ENCODE measurements at regions not wholly inside any gene's neighbourhood (a gene's known extent, or its start where the extent isn't known, plus 50 kb on each side); places are given as distances from the start of the nearest gene placed in this dataset.
A peak's percentile ranks its signal among the peaks of the same experiment; 100 is the strongest.

- H3K36me3 ChIP-seq (ENCODE audit: control insufficient read depth, insufficient read depth, low read length): no peaks in the 10 kb centered on the region
- no peaks in the 10 kb centered on the region for H3K27me3 ChIP-seq (ENCODE audit: control insufficient read depth, insufficient read depth, low read length)
- peaks cover 21% of the 10 kb centered on the region for H3K9me3 ChIP-seq (ENCODE audit: control insufficient read depth, insufficient read depth, low read depth, low read length)
- peak overlapping the region; percentile 15; the same call in 1 of the 2 replicates for H3K27ac ChIP-seq (ENCODE audit: low read depth, low read length)
- peak overlapping the region; percentile 12; the same call in 1 of the 2 replicates for H3K4me3 ChIP-seq (ENCODE audit: low read depth, low read length)
- H3K9ac ChIP-seq (ENCODE audit: low read length): peak overlapping the region; percentile 37
- peaks cover 20% of the 10 kb centered on the region for H3K4me1 ChIP-seq (ENCODE audit: control insufficient read depth, insufficient read depth, low read length)
These were observed 340.4 kb upstream of the RGMB start for GRCh38 chr5:98433022-98433421.

- no peaks in the 10 kb centered on the region for H3K36me3 ChIP-seq (ENCODE audit: control insufficient read depth, insufficient read depth, low read length)
- H3K27ac ChIP-seq (ENCODE audit: low read depth, low read length): peak overlapping the region; percentile 15; the same call in 1 of the 2 replicates
- no peak overlapping the region for H3K9ac ChIP-seq (ENCODE audit: low read length)
- no peaks in the 10 kb centered on the region for H3K27me3 ChIP-seq (ENCODE audit: control insufficient read depth, insufficient read depth, low read length)
- H3K4me3 ChIP-seq (ENCODE audit: low read depth, low read length): no peak overlapping the region
- H3K9me3 ChIP-seq (ENCODE audit: control insufficient read depth, insufficient read depth, low read depth, low read length): peaks cover 23% of the 10 kb centered on the region
- H3K4me1 ChIP-seq (ENCODE audit: control insufficient read depth, insufficient read depth, low read length): peaks cover 20% of the 10 kb centered on the region
These were observed 339.8 kb upstream of the RGMB start for GRCh38 chr5:98433673-98434072.

- H3K27me3 ChIP-seq (ENCODE audit: control insufficient read depth, insufficient read depth, low read length): no peaks in the 10 kb centered on the region
- H3K36me3 ChIP-seq (ENCODE audit: control insufficient read depth, insufficient read depth, low read length): no peaks in the 10 kb centered on the region
- H3K27ac ChIP-seq (ENCODE audit: low read depth, low read length): no peak overlapping the region
- no peak overlapping the region for H3K4me3 ChIP-seq (ENCODE audit: low read depth, low read length)
- peaks cover 15% of the 10 kb centered on the region for H3K4me1 ChIP-seq (ENCODE audit: control insufficient read depth, insufficient read depth, low read length)
- H3K9ac ChIP-seq (ENCODE audit: low read length): peak overlapping the region; percentile 24
- H3K9me3 ChIP-seq (ENCODE audit: control insufficient read depth, insufficient read depth, low read depth, low read length): peaks cover 42% of the 10 kb centered on the region
These were observed 336.8 kb upstream of the RGMB start for GRCh38 chr5:98436667-98437066.

- no peak overlapping the region for H3K27ac ChIP-seq (ENCODE audit: low read depth, low read length)
- H3K4me3 ChIP-seq (ENCODE audit: low read depth, low read length): no peak overlapping the region
These were observed 331.0 kb upstream of the RGMB start for GRCh38 chr5:98442448-98442847.

GRCh38 chr5:98443881-98444280 lies 329.6 kb upstream of the RGMB start:
- H3K9ac ChIP-seq (ENCODE audit: low read length): no peak overlapping the region
- H3K9me3 ChIP-seq (ENCODE audit: control insufficient read depth, insufficient read depth, low read depth, low read length): peaks cover 42% of the 10 kb centered on the region
- no peaks in the 10 kb centered on the region; the same call in 1 of the 2 replicates for H3K36me3 ChIP-seq (ENCODE audit: control insufficient read depth, insufficient read depth, low read length)
- no peaks in the 10 kb centered on the region for H3K27me3 ChIP-seq (ENCODE audit: control insufficient read depth, insufficient read depth, low read length)
- no peaks in the 10 kb centered on the region for H3K4me1 ChIP-seq (ENCODE audit: control insufficient read depth, insufficient read depth, low read length)
- no peak overlapping the region for H3K27ac ChIP-seq (ENCODE audit: low read depth, low read length)
- H3K4me3 ChIP-seq (ENCODE audit: low read depth, low read length): no peak overlapping the region

More at GRCh38 chr5:98442448-98442847, 331.0 kb upstream of the RGMB start:
- H3K9me3 ChIP-seq (ENCODE audit: control insufficient read depth, insufficient read depth, low read depth, low read length): peaks cover 44% of the 10 kb centered on the region
- H3K9ac ChIP-seq (ENCODE audit: low read length): no peak overlapping the region
- H3K36me3 ChIP-seq (ENCODE audit: control insufficient read depth, insufficient read depth, low read length): no peaks in the 10 kb centered on the region; the same call in 1 of the 2 replicates
- H3K4me1 ChIP-seq (ENCODE audit: control insufficient read depth, insufficient read depth, low read length): no peaks in the 10 kb centered on the region
- no peaks in the 10 kb centered on the region for H3K27me3 ChIP-seq (ENCODE audit: control insufficient read depth, insufficient read depth, low read length)

- Histone ChIP-seq H3K9me3 (ENCODE audit: control insufficient read depth, insufficient read depth, low read depth, low read length) (0 out of 2 replicates have a peak, but pooled peaks cover under 1% of the 10 kb centered on the region), H3K9ac (ENCODE audit: low read length) (no peak overlapping the region), H3K4me3 (ENCODE audit: low read depth, low read length) (no peak overlapping the region), H3K27me3 (ENCODE audit: control insufficient read depth, insufficient read depth, low read length) (no peaks in the 10 kb centered on the region), H3K36me3 (ENCODE audit: control insufficient read depth, insufficient read depth, low read length) (no peaks in the 10 kb centered on the region), H3K4me1 (ENCODE audit: control insufficient read depth, insufficient read depth, low read length) (no peaks in the 10 kb centered on the region), H3K27ac (ENCODE audit: low read depth, low read length) (no peak overlapping the region)
These were observed 320.2 kb upstream of the RGMB start for GRCh38 chr5:98453296-98453695.

- H3K4me1 ChIP-seq (ENCODE audit: control insufficient read depth, insufficient read depth, low read length): no peaks in the 10 kb centered on the region
- no peak overlapping the region for H3K27ac ChIP-seq (ENCODE audit: low read depth, low read length)
- no peaks in the 10 kb centered on the region for H3K36me3 ChIP-seq (ENCODE audit: control insufficient read depth, insufficient read depth, low read length)
- H3K27me3 ChIP-seq (ENCODE audit: control insufficient read depth, insufficient read depth, low read length): no peaks in the 10 kb centered on the region
- no peaks in the 10 kb centered on the region for H3K9me3 ChIP-seq (ENCODE audit: control insufficient read depth, insufficient read depth, low read depth, low read length)
- H3K9ac ChIP-seq (ENCODE audit: low read length): no peak overlapping the region
- H3K4me3 ChIP-seq (ENCODE audit: low read depth, low read length): no peak overlapping the region
These were observed 319.1 kb upstream of the RGMB start for GRCh38 chr5:98454407-98454806.

- no peaks in the 10 kb centered on the region for H3K36me3 ChIP-seq (ENCODE audit: control insufficient read depth, insufficient read depth, low read length)
- H3K4me3 ChIP-seq (ENCODE audit: low read depth, low read length): no peak overlapping the region
- H3K9me3 ChIP-seq (ENCODE audit: control insufficient read depth, insufficient read depth, low read depth, low read length): no peaks in the 10 kb centered on the region
- no peaks in the 10 kb centered on the region for H3K27me3 ChIP-seq (ENCODE audit: control insufficient read depth, insufficient read depth, low read length)
- H3K27ac ChIP-seq (ENCODE audit: low read depth, low read length): no peak overlapping the region
- H3K4me1 ChIP-seq (ENCODE audit: control insufficient read depth, insufficient read depth, low read length): no peaks in the 10 kb centered on the region
- H3K9ac ChIP-seq (ENCODE audit: low read length): no peak overlapping the region
These were observed 318.6 kb upstream of the RGMB start for GRCh38 chr5:98454904-98455303.

GRCh38 chr5:98455665-98456064 lies 317.8 kb upstream of the RGMB start:
- Histone ChIP-seq H3K9me3 (ENCODE audit: control insufficient read depth, insufficient read depth, low read depth, low read length) (no peaks in the 10 kb centered on the region), H3K27ac (ENCODE audit: low read depth, low read length) (no peak overlapping the region), H3K9ac (ENCODE audit: low read length) (no peak overlapping the region), H3K4me3 (ENCODE audit: low read depth, low read length) (no peak overlapping the region), H3K36me3 (ENCODE audit: control insufficient read depth, insufficient read depth, low read length) (no peaks in the 10 kb centered on the region), H3K4me1 (ENCODE audit: control insufficient read depth, insufficient read depth, low read length) (no peaks in the 10 kb centered on the region), H3K27me3 (ENCODE audit: control insufficient read depth, insufficient read depth, low read length) (no peaks in the 10 kb centered on the region)

- Histone ChIP-seq H3K9me3 (ENCODE audit: control insufficient read depth, insufficient read depth, low read depth, low read length) (no peaks in the 10 kb centered on the region), H3K27ac (ENCODE audit: low read depth, low read length) (no peak overlapping the region), H3K36me3 (ENCODE audit: control insufficient read depth, insufficient read depth, low read length) (no peaks in the 10 kb centered on the region), H3K4me3 (ENCODE audit: low read depth, low read length) (no peak overlapping the region), H3K9ac (ENCODE audit: low read length) (no peak overlapping the region), H3K4me1 (ENCODE audit: control insufficient read depth, insufficient read depth, low read length) (no peaks in the 10 kb centered on the region), H3K27me3 (ENCODE audit: control insufficient read depth, insufficient read depth, low read length) (no peaks in the 10 kb centered on the region)
These were observed 315.5 kb upstream of the RGMB start for GRCh38 chr5:98458004-98458403.

GRCh38 chr5:98458726-98459125 lies 314.7 kb upstream of the RGMB start:
- Histone ChIP-seq H3K27me3 (ENCODE audit: control insufficient read depth, insufficient read depth, low read length) (no peaks in the 10 kb centered on the region), H3K27ac (ENCODE audit: low read depth, low read length) (no peak overlapping the region)

GRCh38 chr5:98460536-98460935 lies 312.9 kb upstream of the RGMB start:
- Histone ChIP-seq H3K27ac (ENCODE audit: low read depth, low read length) (no peak overlapping the region), H3K9me3 (ENCODE audit: control insufficient read depth, insufficient read depth, low read depth, low read length) (no peaks in the 10 kb centered on the region), H3K4me3 (ENCODE audit: low read depth, low read length) (no peak overlapping the region), H3K36me3 (ENCODE audit: control insufficient read depth, insufficient read depth, low read length) (no peaks in the 10 kb centered on the region), H3K4me1 (ENCODE audit: control insufficient read depth, insufficient read depth, low read length) (no peaks in the 10 kb centered on the region), H3K9ac (ENCODE audit: low read length) (no peak overlapping the region), H3K27me3 (ENCODE audit: control insufficient read depth, insufficient read depth, low read length) (no peaks in the 10 kb centered on the region)

More at GRCh38 chr5:98458726-98459125, 314.7 kb upstream of the RGMB start:
- Histone ChIP-seq H3K4me1 (ENCODE audit: control insufficient read depth, insufficient read depth, low read length) (no peaks in the 10 kb centered on the region), H3K9me3 (ENCODE audit: control insufficient read depth, insufficient read depth, low read depth, low read length) (no peaks in the 10 kb centered on the region), H3K4me3 (ENCODE audit: low read depth, low read length) (no peak overlapping the region), H3K36me3 (ENCODE audit: control insufficient read depth, insufficient read depth, low read length) (no peaks in the 10 kb centered on the region), H3K9ac (ENCODE audit: low read length) (no peak overlapping the region)

Data from HUES6 (cell line).